Activated CD4-positive, alpha-beta T cell treated with anti-CD3 and anti-CD28 coated beads for 24 hours (primary cell): ENCODE measurements at regions not wholly inside any gene's neighbourhood (a gene's known extent, or its start where the extent isn't known, plus 50 kb on each side); places are given as distances from the start of the nearest gene placed in this dataset.
"Not testable (repeated sequence)": the region's sequence is repeated elsewhere in the genome, so short reads cannot be mapped to it uniquely, and the experiment has no call there.

Source experiments
- DNase-seq, 2 donors: peaks; one replicate each; pipeline ENCODE4 v3.0.0-alpha.2; 2020; ENCODE audit warnings: low read depth in 2 of 2

GRCh38 chr5:115439042-115439441 is 105.5 kb downstream of the FEM1C start:
- DNase-seq, result no peak

GRCh38 chr5:115435778-115436712 is 108.5 kb downstream of the FEM1C start:
- DNase-seq, result no peak

- DNase-seq, result no peak
These were observed 109.4 kb downstream of the FEM1C start for GRCh38 chr5:115435065-115435777.

GRCh38 chr5:115433918-115434317 is 110.7 kb downstream of the FEM1C start:
- no peak for DNase-seq

GRCh38 chr5:115432691-115433090 is 111.9 kb downstream of the FEM1C start:
- DNase-seq, result no peak

- DNase-seq, result no peak
These were observed 113.5 kb downstream of the FEM1C start for GRCh38 chr5:115431116-115431515.

GRCh38 chr5:115430374-115430773 is 114.2 kb downstream of the FEM1C start:
- DNase-seq, result no peak

GRCh38 chr5:115429345-115429940 is 115.1 kb downstream of the FEM1C start:
- no peak for DNase-seq

- DNase-seq, result no peak
These were observed 115.9 kb downstream of the FEM1C start for GRCh38 chr5:115428676-115429075.

- no peak for DNase-seq
These were observed 116.3 kb downstream of the FEM1C start for GRCh38 chr5:115428248-115428647.

- no peak for DNase-seq
These were observed 120.1 kb downstream of the FEM1C start for GRCh38 chr5:115424446-115424845.

- no peak for DNase-seq
These were observed 120.5 kb downstream of the FEM1C start for GRCh38 chr5:115424030-115424429.

- DNase-seq, result no peak
These were observed 121.0 kb downstream of the FEM1C start for GRCh38 chr5:115423541-115423940.

- no peak for DNase-seq
These were observed 121.5 kb downstream of the FEM1C start for GRCh38 chr5:115423051-115423450.

GRCh38 chr5:115420812-115421211 is 123.8 kb downstream of the FEM1C start:
- DNase-seq, result not testable (repeated sequence)

GRCh38 chr5:115419846-115420585 is 123.6 kb upstream of the CCDC112 start:
- no peak for DNase-seq

GRCh38 chr5:115418788-115419187 is 122.3 kb upstream of the CCDC112 start:
- no peak for DNase-seq

GRCh38 chr5:115417076-115417475 is 120.6 kb upstream of the CCDC112 start:
- DNase-seq, result no peak

GRCh38 chr5:115415143-115415491 is 118.7 kb upstream of the CCDC112 start:
- no peak for DNase-seq

GRCh38 chr5:115414406-115415142 is 118.1 kb upstream of the CCDC112 start:
- no peak for DNase-seq

- no peak for DNase-seq
These were observed 117.2 kb upstream of the CCDC112 start for GRCh38 chr5:115413651-115414050.
